CD4-positive, CD25-positive, alpha-beta regulatory T cell (primary cell): ENCODE measurements at regions not wholly inside any gene's neighbourhood (a gene's known extent, or its start where the extent isn't known, plus 50 kb on each side); places are given as distances from the start of the nearest gene placed in this dataset.

Source experiments
- ATAC-seq, 2 donors: fragments of 150-1000 bp; cut with Tn5 transposase; one replicate each; pipeline ENCODE4 v1.10.0; 2021; ENCODE audit warnings: low read depth in 2 of 2, moderate number of reproducible peaks in 2 of 2, moderate library complexity in 1 of 2
- DNase-seq, 3 donors: peaks; one replicate each; pipeline versions ENCODE4 v3.0.0 to v3.0.0-alpha.2; 2012 to 2022; ENCODE audit warnings: mixed read lengths in 1 of 3
- H3K27ac ChIP-seq: one replicate; pipeline ENCODE4 v1.7.0; 2013; ENCODE audit warnings: mild to moderate bottlenecking, low read length; ENCODE audit not compliant: insufficient read depth, poor library complexity, severe bottlenecking
- H3K27me3 ChIP-seq: one replicate; pipeline ENCODE4 v1.7.0; 2013; ENCODE audit warnings: low read length; ENCODE audit not compliant: control insufficient read depth, insufficient read depth
- H3K36me3 ChIP-seq: one replicate; pipeline ENCODE4 v1.7.0; 2013; ENCODE audit warnings: mild to moderate bottlenecking, low read length, moderate library complexity; ENCODE audit not compliant: control insufficient read depth, insufficient read depth
- H3K4me1 ChIP-seq: 2 replicates; pipeline ENCODE4 v1.7.0; 2013; ENCODE audit warnings: mild to moderate bottlenecking, low read length; ENCODE audit not compliant: insufficient read depth, control insufficient read depth, poor library complexity, severe bottlenecking
- H3K4me3 ChIP-seq: one replicate; pipeline ENCODE4 v1.7.0; 2013; ENCODE audit warnings: low read depth, mild to moderate bottlenecking, low read length, moderate library complexity
- H3K9me3 ChIP-seq, 2 experiments: 1 replicate in 1 of 2; 2 replicates in 1 of 2; pipeline ENCODE4 v1.7.0; 2013; ENCODE audit warnings: low read length in 2 of 2, mild to moderate bottlenecking in 1 of 2, moderate library complexity in 1 of 2; ENCODE audit not compliant: control insufficient read depth in 2 of 2
- H3K27ac Mint-ChIP-seq, 3 donors: one replicate each; pipeline ENCODE4 v1.8.0; 2020 to 2022; ENCODE audit warnings: mild to moderate bottlenecking in 3 of 3, mixed read lengths in 3 of 3, moderate library complexity in 2 of 3
- H3K27me3 Mint-ChIP-seq: one replicate; pipeline ENCODE4 v1.8.0; 2022; ENCODE audit warnings: mild to moderate bottlenecking, mixed read lengths
- H3K36me3 Mint-ChIP-seq: one replicate; pipeline ENCODE4 v1.8.0; 2020; ENCODE audit warnings: mixed read lengths
- H3K4me1 Mint-ChIP-seq, 4 donors: one replicate each; pipeline ENCODE4 v1.8.0; 2020 to 2022; ENCODE audit warnings: mixed read lengths in 4 of 4, mild to moderate bottlenecking in 1 of 4
- H3K4me3 Mint-ChIP-seq, 4 donors: one replicate each; pipeline ENCODE4 v1.8.0; 2020 to 2022; ENCODE audit warnings: mild to moderate bottlenecking in 4 of 4, mixed read lengths in 4 of 4, moderate library complexity in 3 of 4
- H3K9me3 Mint-ChIP-seq, 7 donors: one replicate each; pipeline ENCODE4 v1.8.0; 2020 to 2022; ENCODE audit warnings: mixed read lengths in 7 of 7, mild to moderate bottlenecking in 3 of 7, moderate library complexity in 2 of 7

DNA sequence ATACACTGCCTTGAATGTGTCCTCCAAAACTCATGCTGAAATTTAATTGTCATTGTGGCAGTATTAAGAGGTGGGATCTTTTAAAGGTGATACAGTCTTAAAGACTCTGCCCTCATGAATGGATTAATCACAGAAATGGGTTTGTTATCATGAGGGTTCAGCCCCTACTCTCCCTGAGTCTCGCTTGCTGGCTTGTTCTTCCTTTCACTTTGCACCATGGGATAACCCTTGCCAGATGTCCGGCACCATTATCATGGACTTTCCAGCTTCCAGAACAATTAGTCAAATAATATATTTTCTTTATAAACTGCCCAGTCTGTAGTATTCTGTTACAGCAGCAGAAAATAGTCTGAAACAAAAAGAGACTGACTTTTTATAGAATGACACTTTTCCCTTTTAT lies 67.9 kb upstream of the TENT5A start:
- Mint-ChIP-seq H3K36me3 (no peaks in the 10 kb centered on the region), H3K9me3 (peaks cover 0 to 8% (median 0%) of the 10 kb centered on the region in 7 donors), H3K4me1 (peaks cover 0 to 8% (median 0%) of the 10 kb centered on the region in 4 donors), H3K27ac (no peak overlapping the region), H3K27me3 (no peaks in the 10 kb centered on the region), H3K4me3 (no peak overlapping the region)
- Histone ChIP-seq H3K27ac (no peak overlapping the region), H3K4me3 (no peak overlapping the region), H3K27me3 (no peaks in the 10 kb centered on the region), H3K4me1 (no peaks in the 10 kb centered on the region), H3K36me3 (no peaks in the 10 kb centered on the region), H3K9me3 (no peaks in the 10 kb centered on the region)
- no peak for ATAC-seq
- no peak for DNase-seq

DNA sequence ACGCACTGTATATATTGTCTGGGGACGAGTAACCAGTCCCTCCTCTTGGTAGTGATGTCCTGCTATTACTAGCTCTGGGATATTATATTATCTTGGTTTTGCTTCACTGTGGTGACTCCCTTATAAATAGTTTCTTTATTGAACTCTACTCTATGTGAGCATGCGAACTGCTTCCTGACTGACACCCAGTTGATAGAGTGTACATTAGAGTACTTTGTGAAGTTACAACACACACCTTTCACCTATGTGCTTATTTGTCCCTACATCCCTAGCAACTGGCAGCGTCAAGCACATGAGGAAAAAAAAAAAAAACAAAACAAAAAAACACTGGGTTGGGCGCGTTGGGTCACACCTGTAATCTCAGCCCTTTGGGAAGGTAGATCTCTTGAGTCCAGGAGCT lies 67.3 kb upstream of the TENT5A start:
- Histone ChIP-seq H3K27me3 (no peaks in the 10 kb centered on the region), H3K4me1 (no peaks in the 10 kb centered on the region), H3K27ac (no peak overlapping the region), H3K4me3 (no peak overlapping the region), H3K36me3 (no peaks in the 10 kb centered on the region), H3K9me3 (no peaks in the 10 kb centered on the region)
- Mint-ChIP-seq H3K27ac (no peak overlapping the region), H3K4me1 (peaks cover 0 to 8% (median 0%) of the 10 kb centered on the region in 4 donors), H3K9me3 (peaks cover 0 to 8% (median 0%) of the 10 kb centered on the region in 7 donors), H3K4me3 (no peak overlapping the region), H3K36me3 (no peaks in the 10 kb centered on the region), H3K27me3 (no peaks in the 10 kb centered on the region)
- no peak for DNase-seq
- ATAC-seq, result no peak

DNA sequence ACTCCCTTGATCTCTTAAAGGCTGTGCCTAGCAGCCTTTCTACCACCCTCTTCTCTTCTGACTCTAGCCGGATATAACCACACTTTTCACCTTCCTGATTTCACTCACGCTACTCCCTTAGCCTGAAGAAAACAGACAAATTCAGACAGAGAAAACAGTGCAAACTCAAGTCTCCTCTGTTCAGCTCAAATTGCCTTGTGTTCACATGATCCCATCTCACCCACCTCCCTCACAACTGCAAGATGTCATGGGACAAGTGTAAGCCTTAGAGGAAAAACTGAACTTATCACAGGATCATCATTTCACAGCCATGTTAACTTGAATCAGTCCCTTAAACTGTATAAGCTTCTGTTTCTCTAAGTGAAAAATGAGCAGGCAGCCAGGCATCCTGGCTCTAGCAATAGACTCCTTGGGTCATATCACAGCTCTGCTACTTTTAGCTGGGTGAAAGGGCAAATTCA lies 66.5 kb upstream of the TENT5A start:
- Mint-ChIP-seq H3K27ac (no peak overlapping the region), H3K4me1 (peaks cover 0 to 8% (median 0%) of the 10 kb centered on the region in 4 donors), H3K36me3 (no peaks in the 10 kb centered on the region), H3K27me3 (no peaks in the 10 kb centered on the region), H3K9me3 (peaks cover 0 to 6% (median 0%) of the 10 kb centered on the region in 7 donors), H3K4me3 (no peak overlapping the region)
- no peaks in the 10 kb centered on the region for H3K4me1 ChIP-seq
- DNase-seq (peak in 1 of 3 donors; percentile 54), ATAC-seq (no peak)
- H3K27ac ChIP-seq, result no peak overlapping the region
- H3K4me3 ChIP-seq, result no peak overlapping the region
- H3K36me3 ChIP-seq, result no peaks in the 10 kb centered on the region
- no peaks in the 10 kb centered on the region for H3K9me3 ChIP-seq
- H3K27me3 ChIP-seq, result no peaks in the 10 kb centered on the region

DNA sequence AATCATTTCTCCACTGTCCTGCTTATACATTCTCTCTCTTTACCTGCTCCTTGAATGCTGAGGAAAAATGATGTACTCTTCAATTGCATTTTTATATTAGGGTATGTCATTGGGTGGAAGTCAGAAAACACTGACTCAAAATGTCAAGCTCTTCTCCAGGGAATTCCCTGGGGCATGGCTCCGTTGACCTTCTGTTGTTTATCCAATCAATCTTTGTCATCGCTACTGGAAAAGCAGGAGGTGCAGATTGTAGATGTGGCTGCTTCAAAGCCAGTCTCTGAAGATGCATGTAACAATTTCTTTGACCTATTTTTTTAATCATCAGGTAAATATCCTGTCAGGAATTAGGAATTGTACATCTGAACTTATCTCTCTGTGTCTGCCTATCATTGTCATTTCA lies 63.9 kb upstream of the TENT5A start:
- H3K4me1 ChIP-seq, result no peaks in the 10 kb centered on the region
- peaks cover 0 to 11% (median 0%) of the 10 kb centered on the region in 4 donors for H3K4me1 Mint-ChIP-seq

DNA sequence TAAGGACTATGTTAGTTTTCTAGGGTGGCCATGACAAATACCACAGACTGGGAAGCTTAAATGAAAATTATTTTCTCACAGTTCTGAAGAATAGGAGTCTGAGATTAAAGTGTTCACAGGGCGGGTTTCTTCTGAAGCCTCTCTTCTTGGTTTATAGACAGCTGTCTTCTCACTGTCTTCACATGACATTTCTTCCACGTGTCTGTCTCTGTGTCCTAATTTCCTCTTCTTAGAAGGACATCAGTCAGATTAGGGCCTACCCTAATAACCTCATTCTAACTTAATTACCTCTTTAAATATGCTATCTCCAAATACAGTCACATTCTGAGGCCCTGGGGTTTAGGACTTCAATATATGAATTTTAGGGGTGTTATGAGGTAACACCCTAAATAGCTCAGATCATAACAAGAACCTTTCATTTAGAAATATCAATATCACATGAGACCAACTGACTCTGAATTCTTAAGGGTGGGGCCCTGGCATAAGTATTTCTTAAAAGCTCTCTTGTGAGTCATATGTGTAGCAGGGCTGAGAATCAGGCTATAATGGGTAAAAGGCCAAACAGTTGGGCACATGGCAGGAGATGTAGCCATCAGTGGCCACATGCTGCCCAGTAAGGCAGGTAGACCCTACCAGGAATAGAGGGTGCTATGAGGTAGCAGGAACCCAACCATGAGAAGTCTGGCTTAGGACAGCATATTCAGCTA lies 62.0 kb upstream of the TENT5A start:
- H3K4me1 ChIP-seq, result no peaks in the 10 kb centered on the region
- no peak overlapping the region for H3K4me3 ChIP-seq
- Mint-ChIP-seq H3K27ac (no peak overlapping the region), H3K27me3 (no peaks in the 10 kb centered on the region), H3K9me3 (peaks cover 0 to 5% (median 1%) of the 10 kb centered on the region in 7 donors), H3K4me3 (no peak overlapping the region), H3K36me3 (no peaks in the 10 kb centered on the region), H3K4me1 (peaks cover 0 to 7% (median 0%) of the 10 kb centered on the region in 4 donors)
- no peaks in the 10 kb centered on the region for H3K27me3 ChIP-seq
- DNase-seq (peak in 1 of 3 donors; percentile 31), ATAC-seq (no peak)
- H3K9me3 ChIP-seq, result no peaks in the 10 kb centered on the region
- no peaks in the 10 kb centered on the region for H3K36me3 ChIP-seq
- no peak overlapping the region for H3K27ac ChIP-seq

More for the DNA sequence above, 63.9 kb upstream of the TENT5A start:
- Histone ChIP-seq H3K9me3 (no peaks in the 10 kb centered on the region), H3K36me3 (no peaks in the 10 kb centered on the region), H3K27ac (no peak overlapping the region), H3K27me3 (no peaks in the 10 kb centered on the region), H3K4me3 (no peak overlapping the region)
- peaks cover 0 to 5% (median 1%) of the 10 kb centered on the region in 7 donors for H3K9me3 Mint-ChIP-seq
- DNase-seq (no peak), ATAC-seq (no peak)
- H3K27ac Mint-ChIP-seq, result no peak overlapping the region
- H3K36me3 Mint-ChIP-seq, result no peaks in the 10 kb centered on the region
- no peak overlapping the region for H3K4me3 Mint-ChIP-seq
- no peaks in the 10 kb centered on the region for H3K27me3 Mint-ChIP-seq

DNA sequence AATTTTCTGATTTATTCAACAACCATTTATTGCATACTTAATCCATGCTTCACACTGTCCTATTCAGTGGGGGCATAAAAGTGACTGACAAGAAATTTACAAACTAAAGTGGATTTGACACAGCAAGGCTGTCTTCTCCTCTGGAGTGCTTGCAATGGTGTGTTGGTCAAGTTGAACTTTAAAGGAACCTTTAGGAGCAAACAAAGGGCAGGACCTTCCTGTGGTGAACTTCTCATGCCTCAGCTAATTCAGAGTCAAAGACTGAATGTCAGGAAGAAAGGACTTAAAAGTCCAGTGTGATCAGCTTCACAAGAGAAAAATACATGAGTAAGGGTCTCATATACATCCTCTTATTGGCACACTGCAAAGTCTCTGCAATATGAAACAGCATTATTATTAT lies 60.8 kb upstream of the TENT5A start:
- Histone ChIP-seq H3K4me1 (no peaks in the 10 kb centered on the region), H3K36me3 (no peaks in the 10 kb centered on the region), H3K27ac (no peak overlapping the region), H3K27me3 (no peaks in the 10 kb centered on the region), H3K9me3 (no peaks in the 10 kb centered on the region), H3K4me3 (no peak overlapping the region)
- Mint-ChIP-seq H3K27me3 (no peaks in the 10 kb centered on the region), H3K4me3 (no peak overlapping the region), H3K36me3 (no peaks in the 10 kb centered on the region), H3K9me3 (peaks cover 0 to 3% (median 1%) of the 10 kb centered on the region in 7 donors), H3K27ac (no peak overlapping the region), H3K4me1 (peaks cover 0 to 3% (median 1%) of the 10 kb centered on the region in 4 donors)
- DNase-seq (no peak), ATAC-seq (no peak)

DNA sequence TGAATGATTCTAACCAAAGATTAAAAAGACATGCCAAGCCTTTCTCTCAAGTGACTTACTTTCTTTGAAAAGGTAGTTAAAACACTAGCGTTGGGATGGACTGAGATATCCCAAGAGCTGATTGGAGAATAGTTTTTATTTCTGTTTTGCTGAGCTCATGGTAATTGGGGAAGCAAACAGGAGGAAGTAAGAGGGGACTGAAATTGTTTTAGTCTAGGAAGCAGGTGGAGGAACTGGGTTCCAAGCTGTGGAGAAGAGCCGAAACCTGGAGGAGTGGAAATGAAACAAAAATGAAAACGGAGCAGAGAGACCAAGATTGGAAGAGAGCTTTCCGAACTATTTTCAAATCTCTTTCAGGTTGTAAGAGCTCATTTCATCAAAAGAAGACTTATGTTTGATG lies 59.9 kb upstream of the TENT5A start:
- no peak for ATAC-seq
- no peaks in the 10 kb centered on the region for H3K9me3 ChIP-seq
- no peaks in the 10 kb centered on the region for H3K27me3 ChIP-seq
- H3K27me3 Mint-ChIP-seq, result peaks cover 4% of the 10 kb centered on the region
- no peaks in the 10 kb centered on the region for H3K4me1 ChIP-seq
- H3K4me3 Mint-ChIP-seq, result no peak overlapping the region
- no peaks in the 10 kb centered on the region for H3K36me3 Mint-ChIP-seq
- peaks cover 0 to 3% (median 1%) of the 10 kb centered on the region in 4 donors for H3K4me1 Mint-ChIP-seq
- no peak overlapping the region for H3K27ac ChIP-seq
- no peak overlapping the region for H3K4me3 ChIP-seq
- no peak for DNase-seq
- peaks cover 0 to 2% (median 0%) of the 10 kb centered on the region in 7 donors for H3K9me3 Mint-ChIP-seq
- no peaks in the 10 kb centered on the region for H3K36me3 ChIP-seq
- H3K27ac Mint-ChIP-seq, result no peak overlapping the region
